ENCODE measurements at regions not wholly inside any gene's neighbourhood (a gene's known extent, or its start where the extent isn't known, plus 50 kb on each side); places are given as distances from the start of the nearest gene placed in this dataset.

GRCh38 chr3:36309092-36309491 lies 71.2 kb upstream of the STAC start (continued):
- TF ChIP-seq ZNF785 (tag by site-specific recombination; IDR thresholded peaks at IDR 0.05) = no peak
- TF ChIP-seq OVOL3 (tag by site-specific recombination; IDR thresholded peaks at IDR 0.05) = no peak
- TF ChIP-seq ZNF366 (tag by site-specific recombination; conservative IDR thresholded peaks at IDR 0.05) = no peak
- TF ChIP-seq ZNF426 (tag by site-specific recombination; IDR thresholded peaks at IDR 0.05) = no peak
- no peak for TF ChIP-seq ZNF423 (tag by site-specific recombination; IDR thresholded peaks at IDR 0.05)
- TF ChIP-seq ZNF621 (tag by site-specific recombination; IDR thresholded peaks at IDR 0.05) = no peak

DNA sequence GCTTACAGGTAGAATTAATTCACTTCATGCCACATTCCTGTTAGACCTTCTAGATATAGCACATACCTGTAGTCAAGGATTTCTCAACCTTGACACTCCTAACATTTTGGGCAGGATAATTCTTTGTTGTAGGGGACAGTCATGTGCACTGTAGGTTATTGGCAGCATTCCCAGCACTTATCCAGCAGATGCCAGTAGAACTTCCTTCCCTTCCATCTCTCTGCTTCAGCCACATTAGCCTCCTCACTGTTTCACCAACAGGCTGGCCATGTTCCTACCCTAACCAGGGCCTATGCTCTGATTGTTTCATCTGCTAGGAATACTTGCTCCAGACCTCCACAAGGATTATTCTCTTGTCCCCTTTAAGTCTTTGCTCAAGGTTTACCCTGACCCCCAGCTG lies 68.0 kb upstream of the STAC start:
- CTCF ChIA-PET = no interaction called here
- Histone ChIP-seq H3K4me3 (ENCODE audit: low read depth, low read length) (no peak overlapping the region), H3K36me3 (ENCODE audit: control insufficient read depth in 2 of 2, insufficient read depth in 1 of 2, low read length in 2 of 2) (no peaks in the 10 kb centered on the region), H3K4me1 (ENCODE audit: control insufficient read depth, insufficient read depth, low read length) (no peaks in the 10 kb centered on the region), H3K27ac (ENCODE audit: extremely low read depth, low read depth, low read length) (no peak overlapping the region), H3K9me3 (ENCODE audit: control insufficient read depth, insufficient read depth, low read depth, low read length) (no peaks in the 10 kb centered on the region)
- TF ChIP-seq, protein P1, sequence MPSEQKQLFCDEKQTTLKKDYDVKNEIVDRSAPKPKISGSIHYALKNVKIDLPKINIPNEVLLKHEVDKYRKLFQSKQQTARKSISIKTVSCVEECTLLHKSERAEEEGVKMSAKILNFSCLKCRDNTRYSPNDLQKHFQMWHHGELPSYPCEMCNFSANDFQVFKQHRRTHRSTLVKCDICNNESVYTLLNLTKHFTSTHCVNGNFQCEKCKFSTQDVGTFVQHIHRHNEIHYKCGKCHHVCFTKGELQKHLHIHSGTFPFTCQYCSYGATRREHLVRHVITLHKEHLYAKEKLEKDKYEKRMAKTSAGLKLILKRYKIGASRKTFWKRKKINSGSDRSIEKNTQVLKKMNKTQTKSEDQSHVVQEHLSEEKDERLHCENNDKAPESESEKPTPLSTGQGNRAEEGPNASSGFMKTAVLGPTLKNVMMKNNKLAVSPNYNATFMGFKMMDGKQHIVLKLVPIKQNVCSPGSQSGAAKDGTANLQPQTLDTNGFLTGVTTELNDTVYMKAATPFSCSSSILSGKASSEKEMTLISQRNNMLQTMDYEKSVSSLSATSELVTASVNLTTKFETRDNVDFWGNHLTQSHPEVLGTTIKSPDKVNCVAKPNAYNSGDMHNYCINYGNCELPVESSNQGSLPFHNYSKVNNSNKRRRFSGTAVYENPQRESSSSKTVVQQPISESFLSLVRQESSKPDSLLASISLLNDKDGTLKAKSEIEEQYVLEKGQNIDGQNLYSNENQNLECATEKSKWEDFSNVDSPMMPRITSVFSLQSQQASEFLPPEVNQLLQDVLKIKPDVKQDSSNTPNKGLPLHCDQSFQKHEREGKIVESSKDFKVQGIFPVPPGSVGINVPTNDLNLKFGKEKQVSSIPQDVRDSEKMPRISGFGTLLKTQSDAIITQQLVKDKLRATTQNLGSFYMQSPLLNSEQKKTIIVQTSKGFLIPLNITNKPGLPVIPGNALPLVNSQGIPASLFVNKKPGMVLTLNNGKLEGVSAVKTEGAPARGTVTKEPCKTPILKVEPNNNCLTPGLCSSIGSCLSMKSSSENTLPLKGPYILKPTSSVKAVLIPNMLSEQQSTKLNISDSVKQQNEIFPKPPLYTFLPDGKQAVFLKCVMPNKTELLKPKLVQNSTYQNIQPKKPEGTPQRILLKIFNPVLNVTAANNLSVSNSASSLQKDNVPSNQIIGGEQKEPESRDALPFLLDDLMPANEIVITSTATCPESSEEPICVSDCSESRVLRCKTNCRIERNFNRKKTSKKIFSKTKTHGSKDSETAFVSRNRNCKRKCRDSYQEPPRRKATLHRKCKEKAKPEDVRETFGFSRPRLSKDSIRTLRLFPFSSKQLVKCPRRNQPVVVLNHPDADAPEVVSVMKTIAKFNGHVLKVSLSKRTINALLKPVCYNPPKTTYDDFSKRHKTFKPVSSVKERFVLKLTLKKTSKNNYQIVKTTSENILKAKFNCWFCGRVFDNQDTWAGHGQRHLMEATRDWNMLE (tag by site-specific recombination; conservative IDR thresholded peaks at IDR 0.05; ENCODE audit: low read depth) = no peak
- no peak for TF ChIP-seq ZBTB21 (tag by site-specific recombination; IDR thresholded peaks at IDR 0.05)
- POLR2A ChIA-PET = no interaction called here

- H3K27ac ChIP-seq (ENCODE audit: extremely low read depth, low read depth, low read length) = no peak overlapping the region
- ChIA-PET POLR2A (no interaction called here), CTCF (no interaction called here)
- H3K4me1 ChIP-seq (ENCODE audit: control insufficient read depth, insufficient read depth, low read length) = no peaks in the 10 kb centered on the region
- no peak overlapping the region for H3K4me3 ChIP-seq (ENCODE audit: low read depth, low read length)
- H3K9me3 ChIP-seq (ENCODE audit: control insufficient read depth, insufficient read depth, low read depth, low read length) = no peaks in the 10 kb centered on the region
- no peaks in the 10 kb centered on the region for H3K36me3 ChIP-seq (ENCODE audit: control insufficient read depth in 2 of 2, insufficient read depth in 1 of 2, low read length in 2 of 2)
- TF ChIP-seq ZBTB44 (tag by site-specific recombination; IDR thresholded peaks at IDR 0.05) (no peak), ZNF473 (tag by site-specific recombination; IDR thresholded peaks at IDR 0.05) (no peak), SP2 (tag by site-specific recombination; IDR thresholded peaks at IDR 0.05) (no peak), BCL11B (tag by site-specific recombination; IDR thresholded peaks at IDR 0.05; ENCODE audit: low read depth) (no peak), ZNF654 (tag by site-specific recombination; IDR thresholded peaks at IDR 0.05; ENCODE audit: low read depth) (no peak), ZNF148 (tag by site-specific recombination; IDR thresholded peaks at IDR 0.05; ENCODE audit: borderline replicate concordance) (no peak), MZF1 (tag by site-specific recombination; IDR thresholded peaks at IDR 0.05; ENCODE audit: borderline replicate concordance) (no peak), CTCF (tag by site-specific recombination; IDR thresholded peaks at IDR 0.05) (no peak), ZNF830 (tag by site-specific recombination; IDR thresholded peaks at IDR 0.05; ENCODE audit: low read depth) (no peak), SCRT1 (tag by site-specific recombination; IDR thresholded peaks at IDR 0.05; ENCODE audit: borderline replicate concordance) (no peak)
- TF ChIP-seq, protein P2, sequence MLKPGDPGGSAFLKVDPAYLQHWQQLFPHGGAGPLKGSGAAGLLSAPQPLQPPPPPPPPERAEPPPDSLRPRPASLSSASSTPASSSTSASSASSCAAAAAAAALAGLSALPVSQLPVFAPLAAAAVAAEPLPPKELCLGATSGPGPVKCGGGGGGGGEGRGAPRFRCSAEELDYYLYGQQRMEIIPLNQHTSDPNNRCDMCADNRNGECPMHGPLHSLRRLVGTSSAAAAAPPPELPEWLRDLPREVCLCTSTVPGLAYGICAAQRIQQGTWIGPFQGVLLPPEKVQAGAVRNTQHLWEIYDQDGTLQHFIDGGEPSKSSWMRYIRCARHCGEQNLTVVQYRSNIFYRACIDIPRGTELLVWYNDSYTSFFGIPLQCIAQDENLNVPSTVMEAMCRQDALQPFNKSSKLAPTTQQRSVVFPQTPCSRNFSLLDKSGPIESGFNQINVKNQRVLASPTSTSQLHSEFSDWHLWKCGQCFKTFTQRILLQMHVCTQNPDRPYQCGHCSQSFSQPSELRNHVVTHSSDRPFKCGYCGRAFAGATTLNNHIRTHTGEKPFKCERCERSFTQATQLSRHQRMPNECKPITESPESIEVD (tag by site-specific recombination; IDR thresholded peaks at IDR 0.05) = no peak
- TF ChIP-seq, protein P3, sequence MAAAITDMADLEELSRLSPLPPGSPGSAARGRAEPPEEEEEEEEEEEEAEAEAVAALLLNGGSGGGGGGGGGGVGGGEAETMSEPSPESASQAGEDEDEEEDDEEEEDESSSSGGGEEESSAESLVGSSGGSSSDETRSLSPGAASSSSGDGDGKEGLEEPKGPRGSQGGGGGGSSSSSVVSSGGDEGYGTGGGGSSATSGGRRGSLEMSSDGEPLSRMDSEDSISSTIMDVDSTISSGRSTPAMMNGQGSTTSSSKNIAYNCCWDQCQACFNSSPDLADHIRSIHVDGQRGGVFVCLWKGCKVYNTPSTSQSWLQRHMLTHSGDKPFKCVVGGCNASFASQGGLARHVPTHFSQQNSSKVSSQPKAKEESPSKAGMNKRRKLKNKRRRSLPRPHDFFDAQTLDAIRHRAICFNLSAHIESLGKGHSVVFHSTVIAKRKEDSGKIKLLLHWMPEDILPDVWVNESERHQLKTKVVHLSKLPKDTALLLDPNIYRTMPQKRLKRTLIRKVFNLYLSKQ (tag by site-specific recombination; IDR thresholded peaks at IDR 0.05; ENCODE audit: borderline replicate concordance) = no peak
Observed at GRCh38 chr3:36317915-36318314, 62.4 kb upstream of the STAC start.

Measured in HEK293 (cell line).